SU-DHL-6 (cell line): ENCODE measurements at regions not wholly inside any gene's neighbourhood (a gene's known extent, or its start where the extent isn't known, plus 50 kb on each side); places are given as distances from the start of the nearest gene placed in this dataset.

Experiments used
- CTCF ChIP-seq: fragments of 200-600 bp; sonication (generic); IDR thresholded peaks from one replicate; pipeline ENCODE4 v1.5.1; 2017; ENCODE audit warnings: antibody characterized with exemption, mild to moderate bottlenecking, low read length, moderate library complexity; ENCODE audit not compliant: insufficient read depth, poor library complexity, severe bottlenecking
- EZH2phosphoT487 ChIP-seq: fragments of 200-600 bp; sonication (generic), shearing (Covaris generic); conservative IDR thresholded peaks from 2 replicates; pipeline ENCODE4 v1.6.1; 2018; ENCODE audit warnings: mild to moderate bottlenecking, antibody characterized with exemption, low read length, moderate library complexity, mixed read lengths

GRCh38 chr12:104887452-104887851 lies 70.6 kb downstream of the SLC41A2 start:
- TF ChIP-seq CTCF: no peak
- no peak for TF ChIP-seq EZH2phosphoT487
